ENCODE measurements at regions not wholly inside any gene's neighbourhood (a gene's known extent, or its start where the extent isn't known, plus 50 kb on each side); places are given as distances from the start of the nearest gene placed in this dataset.

GRCh38 chr11:115764176-115764575 is 260.0 kb upstream of the CADM1 start:
- TF ChIP-seq SMARCE1 (IDR thresholded peaks at IDR 0.05; ENCODE audit: borderline replicate concordance) (no peak), ZNF878 (CRISPR knock-in tag; IDR thresholded peaks at IDR 0.05) (no peak), CTCF (CRISPR knock-in tag; IDR thresholded peaks at IDR 0.05) (no peak), POLR2AphosphoS5 (IDR thresholded peaks at IDR 0.05; ENCODE audit: low read depth, low read length) (no peak), NONO (IDR thresholded peaks at IDR 0.05) (no peak), NONO (CRISPR knock-in tag; conservative IDR thresholded peaks at IDR 0.05) (no peak), MLX (CRISPR knock-in tag; IDR thresholded peaks at IDR 0.05) (no peak), TOPORS (CRISPR knock-in tag; IDR thresholded peaks at IDR 0.05) (no peak), ZNF850 (CRISPR knock-in tag; conservative IDR thresholded peaks at IDR 0.05) (no peak), BCLAF1 (IDR thresholded peaks at IDR 0.05) (no peak), ZNF687 (CRISPR knock-in tag; IDR thresholded peaks at IDR 0.05) (no peak), PATZ1 (CRISPR knock-in tag; IDR thresholded peaks at IDR 0.05) (no peak), POLR2A (IDR thresholded peaks at IDR 0.05; ENCODE audit: insufficient read depth in 1 of 2, low read depth in 2 of 2, low read length in 2 of 2) (no peak), MBD4 (IDR thresholded peaks at IDR 0.05; ENCODE audit: borderline replicate concordance, low read length) (no peak), ZNF704 (CRISPR knock-in tag; IDR thresholded peaks at IDR 0.05; ENCODE audit: borderline replicate concordance) (no peak)

All from HepG2 (cell line).